ENCODE measurements at regions not wholly inside any gene's neighbourhood (a gene's known extent, or its start where the extent isn't known, plus 50 kb on each side); places are given as distances from the start of the nearest gene placed in this dataset.

GRCh38 chr3:69500604-69501003 is 114.7 kb upstream of the FRMD4B start:
- Histone ChIP-seq H3K27me3 (ENCODE audit: control insufficient read depth in 2 of 2, insufficient read depth in 2 of 2, low read length in 2 of 2) (peaks cover 0 to 2% of the 10 kb centered on the region in 2 experiments), H4K20me1 (replicated peaks; ENCODE audit: control insufficient read depth, extremely low read depth, insufficient read depth, low read length) (no peaks in the 10 kb centered on the region), H3K4me1 (ENCODE audit: control insufficient read depth, extremely low read depth, insufficient read depth, low read length) (no peaks in the 10 kb centered on the region), H3K4me3 (replicated peaks in 1 of 3; ENCODE audit: insufficient read depth in 1 of 3, low read depth in 1 of 3, low read length in 3 of 3) (no peak overlapping the region), H3K79me2 (ENCODE audit: control insufficient read depth, insufficient read depth, low read length) (no peaks in the 10 kb centered on the region), H3K4me2 (ENCODE audit: insufficient read depth, low read length) (no peak overlapping the region), H3K9ac (replicated peaks; ENCODE audit: extremely low read depth, insufficient read depth, low read length) (no peak overlapping the region), H3K9me1 (replicated peaks; ENCODE audit: control insufficient read depth, extremely low read depth, insufficient read depth, low read length) (no peaks in the 10 kb centered on the region), H3K9me3 (replicated peaks; ENCODE audit: control insufficient read depth, insufficient read depth, low read length) (no peaks in the 10 kb centered on the region), H2AFZ (ENCODE audit: low read depth, low read length) (no peak overlapping the region), H3K27ac (ENCODE audit: insufficient read depth, low read depth, low read length) (no peak overlapping the region), H3K36me3 (ENCODE audit: control insufficient read depth in 2 of 2, extremely low read depth in 1 of 2, insufficient read depth in 2 of 2, low read length in 2 of 2) (no peaks in the 10 kb centered on the region)
- ChIA-PET POLR2A (no interaction called here), CTCF (interaction anchor here (1.3 kb wide), 1 partner anchor 8 kb away, joined by 4 read pairs; no protein-coding TSS in a partner anchor)
- no peak for FAIRE-seq
- no peak for DNase-seq (ENCODE audit: low read depth, low spot score)
- intact Hi-C loops (cut with micrococcal nuclease) (no loop called here), dilution Hi-C loops (cut with MboI; ENCODE audit: extremely low pct_ligation_motif_present, low sequenced_read_pairs) (no loop called here)
- BruUV-seq (replicated peaks) = no TSS peak
- TF ChIP-seq GATA2 (IDR thresholded peaks at IDR 0.05; ENCODE audit: insufficient read depth, insufficient read length, low read depth, low read length) (no peak), MAX (IDR thresholded peaks at IDR 0.05; ENCODE audit: insufficient read depth, insufficient read length) (no peak), FOS (IDR thresholded peaks at IDR 0.05; ENCODE audit: borderline replicate concordance, insufficient read depth, low read length) (no peak), POLR2A (IDR thresholded peaks at IDR 0.05; ENCODE audit: low read depth, low read length) (no peak), CTCF (IDR thresholded peaks at IDR 0.05; ENCODE audit: extremely low read depth in 1 of 2, insufficient read depth in 1 of 2, low read depth in 1 of 2, low read length in 2 of 2) (no peak), MYC (IDR thresholded peaks at IDR 0.05; ENCODE audit: low read depth, low read length) (no peak), EZH2 (IDR thresholded peaks at IDR 0.05; ENCODE audit: borderline replicate concordance, low read depth, low read length, severe bottlenecking) (no peak), JUN (IDR thresholded peaks at IDR 0.05; ENCODE audit: borderline replicate concordance, insufficient read depth, insufficient read length, low read depth) (no peak), POLR2AphosphoS5 (IDR thresholded peaks at IDR 0.05; ENCODE audit: insufficient read depth, low read depth, low read length) (no peak)

Measured in endothelial cell of umbilical vein (primary cell).